B cell (primary cell): ENCODE measurements at regions not wholly inside any gene's neighbourhood (a gene's known extent, or its start where the extent isn't known, plus 50 kb on each side); places are given as distances from the start of the nearest gene placed in this dataset.

Source experiments
- CTCF ChIP-seq: fragments of 200-600 bp; IDR thresholded peaks from one replicate; pipeline ENCODE4 v1.8.0; 2022; ENCODE audit warnings: antibody characterized with exemption, mild to moderate bottlenecking
- EZH2 ChIP-seq: IDR thresholded peaks from 2 replicates; pipeline ENCODE4 v1.6.1; 2012; ENCODE audit warnings: borderline replicate concordance, low read depth, mild to moderate bottlenecking, moderate library complexity, low read length; ENCODE audit not compliant: insufficient read depth, poor library complexity, severe bottlenecking

GRCh38 chr5:17882760-17883488 lies 248.7 kb downstream of the TAF11L14 start:
- TF ChIP-seq CTCF (no peak), EZH2 (no peak)
